Osteoblast (primary cell): ENCODE measurements at regions not wholly inside any gene's neighbourhood (a gene's known extent, or its start where the extent isn't known, plus 50 kb on each side); places are given as distances from the start of the nearest gene placed in this dataset.
A peak's percentile ranks its signal among the peaks of the same experiment; 100 is the strongest.

ENCODE experiments used
- DNase-seq: peaks from one replicate; pipeline ENCODE4 v3.0.0; 2011; ENCODE audit warnings: low spot score, mixed read lengths; ENCODE audit not compliant: insufficient read length; ENCODE audit errors: missing footprints
- H2AFZ ChIP-seq: 2 replicates; pipeline ENCODE4 v1.6.0; 2011; ENCODE audit warnings: mild to moderate bottlenecking, low read length
- H3K27ac ChIP-seq: 2 replicates; pipeline ENCODE4 v1.5.1; 2011; ENCODE audit warnings: mild to moderate bottlenecking, low read depth, low read length, moderate library complexity
- H3K27me3 ChIP-seq: 2 replicates; pipeline ENCODE4 v1.6.0; 2012; ENCODE audit warnings: mild to moderate bottlenecking, control low read depth, inconsistent platforms, low read length, moderate library complexity; ENCODE audit not compliant: insufficient read depth
- H3K36me3 ChIP-seq: 2 replicates; pipeline ENCODE4 v1.5.1; 2011; ENCODE audit warnings: mild to moderate bottlenecking, low read length, control low read depth, moderate library complexity; ENCODE audit not compliant: insufficient read depth
- H3K4me1 ChIP-seq: 2 replicates; pipeline ENCODE4 v1.5.1; 2011; ENCODE audit warnings: mild to moderate bottlenecking, low read length, control low read depth, moderate library complexity; ENCODE audit not compliant: insufficient read depth
- H3K4me2 ChIP-seq: 2 replicates; pipeline ENCODE4 v1.6.0; 2011; ENCODE audit warnings: mild to moderate bottlenecking, low read length; ENCODE audit not compliant: insufficient read depth
- H3K4me3 ChIP-seq: fragments of 200-600 bp; sonication (generic); 3 replicates; pipeline ENCODE4 v1.5.1; 2012; ENCODE audit warnings: mild to moderate bottlenecking, low read length, inconsistent platforms; ENCODE audit not compliant: insufficient read depth
- H3K79me2 ChIP-seq: 2 replicates; pipeline ENCODE4 v1.6.0; 2012; ENCODE audit warnings: mild to moderate bottlenecking, low read length, control low read depth, inconsistent platforms; ENCODE audit not compliant: insufficient read depth
- H3K9me3 ChIP-seq: 2 replicates; pipeline ENCODE4 v1.5.1; 2011; ENCODE audit warnings: low read depth, low read length, control low read depth
- H4K20me1 ChIP-seq: 2 replicates; pipeline ENCODE4 v1.6.0; 2012; ENCODE audit warnings: mild to moderate bottlenecking, low read length, control low read depth; ENCODE audit not compliant: insufficient read depth
- CTCF ChIP-seq: IDR thresholded peaks from 2 replicates; pipeline ENCODE4 v1.5.1; 2011; ENCODE audit warnings: mild to moderate bottlenecking, low read depth, low read length, moderate library complexity; ENCODE audit errors: extremely low read depth

DNA sequence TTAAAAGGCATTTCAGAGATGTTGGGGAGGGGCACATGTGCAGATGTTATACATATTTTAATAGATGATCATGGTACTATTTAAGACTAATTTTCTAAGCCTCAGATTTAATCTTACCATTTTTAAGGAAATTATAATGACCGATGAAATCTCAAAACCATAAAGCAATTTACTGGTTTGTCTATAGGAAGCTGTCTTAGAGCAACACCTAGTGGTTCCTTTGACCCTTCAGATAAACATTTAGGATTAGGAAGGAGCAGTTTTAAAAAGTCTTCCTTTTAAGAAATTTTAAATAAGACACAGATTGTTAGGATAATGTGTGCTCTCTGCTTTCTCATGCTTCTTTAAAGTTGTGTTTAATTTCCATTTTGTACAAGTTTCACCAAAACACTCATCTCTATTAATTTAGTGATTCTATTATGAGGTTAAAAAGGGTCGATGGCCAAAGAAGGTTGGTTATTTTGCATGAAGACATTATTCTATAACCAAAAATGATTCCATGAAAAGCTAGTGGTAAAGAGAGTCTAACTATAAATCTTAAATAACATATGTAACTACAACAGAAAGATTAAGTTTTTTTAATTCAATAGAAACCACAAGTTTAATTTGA, 376.4 kb downstream of the HACE1 start:
- H3K27ac ChIP-seq, result no peak overlapping the region
- H3K79me2 ChIP-seq, result no peaks in the 10 kb centered on the region
- TF ChIP-seq CTCF, result no peak
- peak; percentile 59 for DNase-seq
- H3K27me3 ChIP-seq, result no peaks in the 10 kb centered on the region
- no peaks in the 10 kb centered on the region for H3K9me3 ChIP-seq
- H3K4me2 ChIP-seq, result no peak overlapping the region
- no peaks in the 10 kb centered on the region for H3K36me3 ChIP-seq
- H4K20me1 ChIP-seq, result no peaks in the 10 kb centered on the region
- H2AFZ ChIP-seq, result no peak overlapping the region
- H3K4me3 ChIP-seq, result no peak overlapping the region
- no peaks in the 10 kb centered on the region for H3K4me1 ChIP-seq

DNA sequence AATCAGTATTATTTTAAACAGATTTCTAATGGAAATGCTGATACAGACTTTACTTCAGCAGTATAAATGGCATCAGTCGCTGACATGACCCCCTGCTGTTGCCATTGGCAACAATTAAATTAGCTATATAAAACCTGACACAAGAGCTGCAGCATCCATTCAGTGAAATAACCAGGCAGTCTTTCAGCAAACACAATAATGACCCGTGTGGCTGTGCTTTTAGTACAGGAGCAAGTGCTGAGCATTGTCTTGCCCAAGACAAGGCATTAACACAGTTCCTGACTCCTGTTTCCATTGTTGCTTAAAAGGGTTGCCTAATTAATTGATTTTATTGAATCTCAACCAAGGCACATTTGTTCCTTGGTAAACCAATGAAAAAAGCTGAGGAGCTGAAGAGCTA, 382.1 kb downstream of the HACE1 start:
- Histone ChIP-seq H3K4me3 (no peak overlapping the region), H3K9me3 (no peaks in the 10 kb centered on the region), H3K27ac (no peak overlapping the region), H3K79me2 (no peaks in the 10 kb centered on the region), H3K4me1 (no peaks in the 10 kb centered on the region), H3K27me3 (no peaks in the 10 kb centered on the region), H2AFZ (no peak overlapping the region), H4K20me1 (no peaks in the 10 kb centered on the region), H3K36me3 (no peaks in the 10 kb centered on the region), H3K4me2 (no peak overlapping the region)
- TF ChIP-seq CTCF, result no peak
- no peak for DNase-seq

GRCh38 chr6:104473021-104473429, 386.7 kb downstream of the HACE1 start:
- Histone ChIP-seq H3K4me1 (no peaks in the 10 kb centered on the region), H3K27me3 (no peaks in the 10 kb centered on the region), H2AFZ (no peak overlapping the region), H3K4me2 (no peak overlapping the region), H3K9me3 (no peaks in the 10 kb centered on the region), H4K20me1 (no peaks in the 10 kb centered on the region), H3K27ac (no peak overlapping the region), H3K36me3 (no peaks in the 10 kb centered on the region), H3K79me2 (no peaks in the 10 kb centered on the region), H3K4me3 (no peak overlapping the region)
- no peak for TF ChIP-seq CTCF
- no peak for DNase-seq

DNA sequence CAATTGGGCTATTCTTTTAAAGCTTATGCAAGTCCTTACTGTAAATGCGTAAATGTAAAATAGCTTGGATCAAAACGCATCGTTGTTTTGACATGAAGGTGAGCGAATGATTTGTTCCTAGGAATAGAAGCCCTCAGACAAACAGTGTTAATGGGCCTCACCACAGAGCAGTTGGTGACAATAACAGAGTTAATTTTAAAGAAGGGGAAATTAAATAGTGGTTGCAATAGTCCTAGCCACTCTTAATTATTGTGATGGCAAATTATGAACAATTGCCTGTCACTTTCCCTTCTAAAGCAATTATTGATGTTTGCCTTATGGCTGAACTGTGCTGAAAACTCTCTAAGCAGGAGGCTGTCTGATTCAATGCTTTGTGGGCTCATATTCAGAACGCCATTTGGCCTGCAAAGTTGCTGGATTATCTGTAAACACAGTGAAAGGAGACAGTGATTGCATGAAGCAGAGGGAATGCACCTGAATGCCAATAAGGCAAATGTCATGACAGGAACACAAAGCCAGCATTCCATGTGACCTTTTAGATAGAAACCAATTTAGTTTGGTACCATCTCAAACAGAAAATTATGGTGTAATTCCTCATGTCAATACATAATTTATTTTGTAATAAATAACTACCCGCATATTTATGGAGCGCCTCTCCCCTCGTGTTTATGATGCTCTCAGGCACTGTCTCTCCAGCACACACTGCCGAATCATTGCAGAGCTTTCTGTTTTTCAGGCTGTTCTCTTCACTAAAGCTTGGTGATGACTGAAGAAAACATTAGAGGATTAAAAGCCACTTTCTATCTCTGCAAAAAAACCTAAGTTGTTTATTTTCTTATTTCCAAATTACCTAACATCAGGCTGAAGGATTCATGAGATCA, 387.5 kb downstream of the HACE1 start:
- DNase-seq, result no peak
- no peak overlapping the region for H3K4me2 ChIP-seq
- H3K4me3 ChIP-seq, result no peak overlapping the region
- H3K27me3 ChIP-seq, result no peaks in the 10 kb centered on the region
- H4K20me1 ChIP-seq, result no peaks in the 10 kb centered on the region
- no peak overlapping the region for H2AFZ ChIP-seq
- no peaks in the 10 kb centered on the region for H3K36me3 ChIP-seq
- H3K9me3 ChIP-seq, result no peaks in the 10 kb centered on the region
- H3K4me1 ChIP-seq, result no peaks in the 10 kb centered on the region
- H3K27ac ChIP-seq, result no peak overlapping the region
- H3K79me2 ChIP-seq, result no peaks in the 10 kb centered on the region
- no peak for TF ChIP-seq CTCF
